Osteocyte (in vitro differentiated cells): ENCODE measurements at regions not wholly inside any gene's neighbourhood (a gene's known extent, or its start where the extent isn't known, plus 50 kb on each side); places are given as distances from the start of the nearest gene placed in this dataset.

Experiments used
- DNase-seq: peaks from one replicate; pipeline ENCODE4 v3.0.0; 2021; ENCODE audit warnings: mixed read lengths; ENCODE audit not compliant: unreplicated experiment; ENCODE audit errors: extremely low spot score
- H3K27ac Mint-ChIP-seq: one replicate; pipeline ENCODE4 v1.8.0; 2021; ENCODE audit warnings: mild to moderate bottlenecking, mixed read lengths; ENCODE audit not compliant: unreplicated experiment
- H3K27me3 Mint-ChIP-seq: one replicate; pipeline ENCODE4 v1.8.0; 2021; ENCODE audit warnings: mixed read lengths; ENCODE audit not compliant: unreplicated experiment
- H3K36me3 Mint-ChIP-seq: one replicate; pipeline ENCODE4 v1.8.0; 2021; ENCODE audit warnings: mixed read lengths; ENCODE audit not compliant: unreplicated experiment
- H3K4me1 Mint-ChIP-seq: one replicate; pipeline ENCODE4 v1.8.0; 2021; ENCODE audit warnings: mixed read lengths; ENCODE audit not compliant: unreplicated experiment
- H3K4me3 Mint-ChIP-seq: one replicate; pipeline ENCODE4 v1.8.0; 2021; ENCODE audit warnings: mild to moderate bottlenecking, moderate library complexity, mixed read lengths; ENCODE audit not compliant: unreplicated experiment
- H3K9me3 Mint-ChIP-seq: one replicate; pipeline ENCODE4 v1.8.0; 2021; ENCODE audit warnings: mixed read lengths; ENCODE audit not compliant: unreplicated experiment
- CTCF ChIP-seq: fragments of 200-600 bp; sonication (generic); IDR thresholded peaks from 2 replicates; pipeline ENCODE4 v1.5.0; 2021; ENCODE audit warnings: antibody characterized with exemption, mild to moderate bottlenecking, moderate library complexity

GRCh38 chr12:82554529-82554928 lies 132.2 kb upstream of the TMTC2 start:
- Mint-ChIP-seq H3K4me3 (no peak overlapping the region), H3K27ac (no peak overlapping the region), H3K9me3 (peaks cover 22% of the 10 kb centered on the region), H3K4me1 (no peaks in the 10 kb centered on the region), H3K27me3 (no peaks in the 10 kb centered on the region), H3K36me3 (no peaks in the 10 kb centered on the region)
- DNase-seq: no peak
- no peak for TF ChIP-seq CTCF

GRCh38 chr12:82555699-82556098 lies 131.0 kb upstream of the TMTC2 start:
- Mint-ChIP-seq H3K27me3 (no peaks in the 10 kb centered on the region), H3K36me3 (no peaks in the 10 kb centered on the region), H3K4me3 (no peak overlapping the region), H3K9me3 (peaks cover 17% of the 10 kb centered on the region), H3K4me1 (no peaks in the 10 kb centered on the region), H3K27ac (no peak overlapping the region)
- DNase-seq: no peak
- TF ChIP-seq CTCF: no peak

- H3K9me3 Mint-ChIP-seq: no peaks in the 10 kb centered on the region
- peaks cover 3% of the 10 kb centered on the region for H3K27me3 Mint-ChIP-seq
- TF ChIP-seq CTCF: no peak
- H3K27ac Mint-ChIP-seq: no peak overlapping the region
- no peak for DNase-seq
- no peaks in the 10 kb centered on the region for H3K4me1 Mint-ChIP-seq
- H3K4me3 Mint-ChIP-seq: no peak overlapping the region
- no peaks in the 10 kb centered on the region for H3K36me3 Mint-ChIP-seq
Observed at GRCh38 chr12:82565966-82566365, 120.7 kb upstream of the TMTC2 start.

- Mint-ChIP-seq H3K36me3 (no peaks in the 10 kb centered on the region), H3K4me3 (no peak overlapping the region), H3K9me3 (no peaks in the 10 kb centered on the region), H3K27ac (no peak overlapping the region), H3K4me1 (no peaks in the 10 kb centered on the region), H3K27me3 (peaks cover 3% of the 10 kb centered on the region)
- TF ChIP-seq CTCF: no peak
- no peak for DNase-seq
Observed at GRCh38 chr12:82567688-82568087, 119.0 kb upstream of the TMTC2 start.

- DNase-seq: no peak
- H3K4me3 Mint-ChIP-seq: no peak overlapping the region
- no peak for TF ChIP-seq CTCF
- no peaks in the 10 kb centered on the region for H3K27me3 Mint-ChIP-seq
- H3K27ac Mint-ChIP-seq: no peak overlapping the region
- H3K4me1 Mint-ChIP-seq: no peaks in the 10 kb centered on the region
- no peaks in the 10 kb centered on the region for H3K9me3 Mint-ChIP-seq
- no peaks in the 10 kb centered on the region for H3K36me3 Mint-ChIP-seq
Observed at GRCh38 chr12:82574191-82574590, 112.5 kb upstream of the TMTC2 start.
